ENCODE measurements at regions not wholly inside any gene's neighbourhood (a gene's known extent, or its start where the extent isn't known, plus 50 kb on each side); places are given as distances from the start of the nearest gene placed in this dataset.

DNA sequence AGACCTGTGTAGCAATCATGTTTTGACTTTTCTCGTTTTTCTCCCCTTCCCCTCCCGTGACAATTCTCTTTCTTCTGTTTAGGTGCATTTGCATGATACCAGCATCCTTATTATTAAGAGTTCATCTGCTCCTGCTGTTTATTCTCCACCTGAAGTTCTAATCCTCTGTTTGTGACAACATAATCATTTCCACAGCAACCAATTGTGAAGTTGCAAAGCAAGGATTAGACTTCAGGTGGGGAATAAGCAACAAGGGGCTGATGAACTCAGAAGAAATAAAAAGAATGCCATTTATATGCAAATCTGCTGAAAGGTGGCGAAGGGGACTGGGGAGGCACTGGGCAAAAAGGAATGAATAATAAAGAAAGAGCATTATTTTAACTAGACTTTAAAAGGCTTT is 124.8 kb upstream of the LINC00305 start:
- Histone ChIP-seq H3K27ac (no peak overlapping the region), H3K27me3 (no peaks in the 10 kb centered on the region), H3K36me3 (no peaks in the 10 kb centered on the region), H3K9me3 (no peaks in the 10 kb centered on the region), H3K4me3 (no peak overlapping the region), H3K4me1 (peaks cover 0 to 8% (median 0%) of the 10 kb centered on the region in 4 donors)
- TF ChIP-seq POLR2A (IDR thresholded peaks at IDR 0.05) = no peak
- TF ChIP-seq, protein P1, sequence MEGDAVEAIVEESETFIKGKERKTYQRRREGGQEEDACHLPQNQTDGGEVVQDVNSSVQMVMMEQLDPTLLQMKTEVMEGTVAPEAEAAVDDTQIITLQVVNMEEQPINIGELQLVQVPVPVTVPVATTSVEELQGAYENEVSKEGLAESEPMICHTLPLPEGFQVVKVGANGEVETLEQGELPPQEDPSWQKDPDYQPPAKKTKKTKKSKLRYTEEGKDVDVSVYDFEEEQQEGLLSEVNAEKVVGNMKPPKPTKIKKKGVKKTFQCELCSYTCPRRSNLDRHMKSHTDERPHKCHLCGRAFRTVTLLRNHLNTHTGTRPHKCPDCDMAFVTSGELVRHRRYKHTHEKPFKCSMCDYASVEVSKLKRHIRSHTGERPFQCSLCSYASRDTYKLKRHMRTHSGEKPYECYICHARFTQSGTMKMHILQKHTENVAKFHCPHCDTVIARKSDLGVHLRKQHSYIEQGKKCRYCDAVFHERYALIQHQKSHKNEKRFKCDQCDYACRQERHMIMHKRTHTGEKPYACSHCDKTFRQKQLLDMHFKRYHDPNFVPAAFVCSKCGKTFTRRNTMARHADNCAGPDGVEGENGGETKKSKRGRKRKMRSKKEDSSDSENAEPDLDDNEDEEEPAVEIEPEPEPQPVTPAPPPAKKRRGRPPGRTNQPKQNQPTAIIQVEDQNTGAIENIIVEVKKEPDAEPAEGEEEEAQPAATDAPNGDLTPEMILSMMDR (IDR thresholded peaks at IDR 0.05) = no peak
- no peak for DNase-seq

DNA sequence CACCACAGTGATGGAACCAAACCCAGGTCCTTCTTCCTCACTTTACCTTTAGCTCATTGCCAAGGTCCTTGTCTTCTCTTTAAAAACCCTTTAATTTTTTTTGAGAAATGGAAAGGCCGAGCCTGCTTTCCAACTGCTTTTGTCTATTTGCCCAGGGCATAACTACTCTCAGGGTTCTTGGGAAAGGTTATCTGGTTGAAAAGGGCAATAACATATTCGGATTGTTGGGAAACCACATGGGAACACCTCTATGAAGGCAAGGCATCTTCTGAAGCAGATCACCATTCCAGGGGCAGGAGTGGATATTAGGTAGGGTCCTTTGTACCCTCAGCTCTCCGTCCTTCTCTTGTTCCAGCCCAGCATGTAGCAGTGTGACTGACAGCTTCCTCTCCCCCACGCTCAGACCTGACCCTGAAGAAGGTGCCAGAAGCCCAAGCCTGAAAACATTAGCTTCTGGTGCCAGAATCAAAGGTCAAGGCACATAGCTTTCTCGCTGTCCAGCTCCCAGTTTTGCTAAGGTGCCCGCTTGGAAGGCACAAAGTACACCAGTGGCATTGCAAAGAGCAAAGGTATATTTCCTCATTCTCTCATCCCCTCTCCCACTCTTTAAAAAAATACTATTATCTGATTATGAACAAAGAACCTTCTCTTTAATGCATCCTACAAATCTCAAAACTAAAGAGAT is 123.2 kb upstream of the LINC00305 start:
- Histone ChIP-seq H3K4me1 (peaks cover 0 to 8% (median 0%) of the 10 kb centered on the region in 4 donors), H3K36me3 (no peaks in the 10 kb centered on the region), H3K9me3 (no peaks in the 10 kb centered on the region), H3K27me3 (no peaks in the 10 kb centered on the region), H3K27ac (no peak overlapping the region), H3K4me3 (no peak overlapping the region)
- peak in 1 of 3 donors; percentile 47 for DNase-seq
- TF ChIP-seq POLR2A (IDR thresholded peaks at IDR 0.05) = no peak
- TF ChIP-seq, protein P1 (IDR thresholded peaks at IDR 0.05) = no peak

- H3K36me3 ChIP-seq = no peaks in the 10 kb centered on the region
- no peak overlapping the region for H3K4me3 ChIP-seq
- H3K27ac ChIP-seq = no peak overlapping the region
- H3K4me1 ChIP-seq = peaks cover 0 to 8% (median 0%) of the 10 kb centered on the region in 4 donors
- no peaks in the 10 kb centered on the region for H3K27me3 ChIP-seq
- H3K9me3 ChIP-seq = no peaks in the 10 kb centered on the region
- TF ChIP-seq, protein P1 (IDR thresholded peaks at IDR 0.05) = no peak
- TF ChIP-seq POLR2A (IDR thresholded peaks at IDR 0.05) = no peak
- DNase-seq = no peak
Observed at GRCh38 chr18:64271246-64271645, 122.4 kb upstream of the LINC00305 start.

- no peak for TF ChIP-seq POLR2A (IDR thresholded peaks at IDR 0.05)
- TF ChIP-seq, protein P1 (IDR thresholded peaks at IDR 0.05) = no peak
- Histone ChIP-seq H3K9me3 (no peaks in the 10 kb centered on the region), H3K27me3 (no peaks in the 10 kb centered on the region), H3K27ac (no peak overlapping the region), H3K4me3 (no peak overlapping the region), H3K4me1 (peaks cover 0 to 8% (median 0%) of the 10 kb centered on the region in 4 donors), H3K36me3 (no peaks in the 10 kb centered on the region)
- no peak for DNase-seq
Observed at GRCh38 chr18:64270608-64271007, 121.7 kb upstream of the LINC00305 start.

DNA sequence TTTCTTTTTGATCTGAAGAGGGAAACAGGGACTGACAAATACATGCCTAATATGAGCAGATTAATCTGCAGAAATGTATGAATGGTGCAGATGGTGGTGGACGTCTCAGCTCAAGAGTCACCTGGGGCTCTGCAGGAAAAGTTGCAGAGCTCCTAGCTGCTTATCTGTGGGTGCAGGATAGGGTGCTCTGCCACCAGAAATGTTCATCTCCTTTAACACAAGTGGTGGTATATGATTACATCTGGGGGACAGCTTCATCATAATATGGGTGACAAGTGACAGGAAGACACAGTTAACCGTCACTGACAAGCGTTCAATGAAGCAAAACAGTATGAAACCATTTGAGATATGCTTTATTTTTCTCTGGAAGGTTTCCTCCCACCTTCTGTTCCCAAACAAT is 121.2 kb upstream of the LINC00305 start:
- Histone ChIP-seq H3K4me1 (peaks cover 0 to 8% (median 0%) of the 10 kb centered on the region in 4 donors), H3K27me3 (no peaks in the 10 kb centered on the region), H3K27ac (no peak overlapping the region), H3K4me3 (no peak overlapping the region), H3K36me3 (no peaks in the 10 kb centered on the region), H3K9me3 (no peaks in the 10 kb centered on the region)
- no peak for DNase-seq
- no peak for TF ChIP-seq POLR2A (IDR thresholded peaks at IDR 0.05)
- TF ChIP-seq, protein P1 (IDR thresholded peaks at IDR 0.05) = no peak

Data from Peyer's patch (tissue), 4 donors.